ENCODE measurements at regions not wholly inside any gene's neighbourhood (a gene's known extent, or its start where the extent isn't known, plus 50 kb on each side); places are given as distances from the start of the nearest gene placed in this dataset.

DNA sequence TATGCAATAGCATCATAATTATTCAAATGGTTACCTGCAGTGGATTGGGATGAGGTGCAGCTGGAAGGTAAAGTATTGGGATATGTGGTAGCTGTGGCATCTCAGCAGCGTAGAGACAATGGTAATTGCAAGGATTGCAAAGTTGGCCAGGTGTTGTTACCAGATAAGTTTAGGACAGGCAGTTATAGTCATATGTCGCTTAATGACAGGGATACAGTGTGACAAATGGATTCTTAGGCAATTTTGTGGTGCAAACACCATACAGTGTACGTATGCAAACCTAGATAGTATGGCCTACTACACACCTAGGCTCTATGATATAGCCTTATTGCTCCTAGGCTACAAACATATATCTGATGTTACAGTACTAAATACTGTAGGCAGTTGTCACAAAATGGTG lies 163.5 kb upstream of the LYZL2 start:
- DNase-seq: no peak

DNA sequence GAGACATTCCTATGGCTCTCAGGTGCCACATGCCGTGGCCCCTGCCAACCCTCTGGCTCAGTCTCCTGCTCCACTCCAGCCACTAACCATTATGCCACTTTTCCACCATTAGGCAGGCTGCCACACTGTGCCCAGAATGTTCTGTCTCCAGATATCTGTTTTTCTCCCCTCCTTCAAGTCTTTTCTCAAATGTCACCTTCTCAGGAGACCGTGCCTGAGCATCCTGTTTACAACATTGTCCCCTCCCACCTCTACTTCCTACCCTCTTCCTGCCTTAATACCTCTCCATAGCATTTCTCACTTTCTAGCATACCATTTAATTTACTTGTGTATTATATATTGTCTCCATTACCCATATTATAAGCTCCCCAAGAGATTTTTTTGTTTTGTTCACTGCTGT lies 162.5 kb upstream of the LYZL2 start:
- DNase-seq: no peak

DNA sequence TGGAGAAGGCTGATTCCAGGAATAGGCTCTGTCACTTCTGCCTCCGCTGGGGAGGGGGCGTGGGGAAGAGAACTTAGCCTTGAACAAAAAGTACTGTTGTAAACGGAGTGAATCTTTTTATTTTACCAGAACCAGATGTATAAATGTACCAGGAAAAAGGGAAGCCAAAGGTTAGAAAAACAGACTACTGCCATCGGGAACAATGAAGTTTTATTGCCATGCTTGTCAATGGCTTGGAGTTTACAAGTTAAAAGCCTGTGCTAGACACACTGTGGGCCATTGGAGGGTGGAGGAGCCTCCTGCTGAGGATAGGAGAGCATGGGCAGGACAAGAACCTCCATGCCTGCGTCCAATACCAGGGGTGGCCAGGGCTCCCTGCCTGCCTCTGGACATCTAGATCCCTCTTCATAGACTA lies 161.7 kb upstream of the LYZL2 start:
- no peak for DNase-seq

DNA sequence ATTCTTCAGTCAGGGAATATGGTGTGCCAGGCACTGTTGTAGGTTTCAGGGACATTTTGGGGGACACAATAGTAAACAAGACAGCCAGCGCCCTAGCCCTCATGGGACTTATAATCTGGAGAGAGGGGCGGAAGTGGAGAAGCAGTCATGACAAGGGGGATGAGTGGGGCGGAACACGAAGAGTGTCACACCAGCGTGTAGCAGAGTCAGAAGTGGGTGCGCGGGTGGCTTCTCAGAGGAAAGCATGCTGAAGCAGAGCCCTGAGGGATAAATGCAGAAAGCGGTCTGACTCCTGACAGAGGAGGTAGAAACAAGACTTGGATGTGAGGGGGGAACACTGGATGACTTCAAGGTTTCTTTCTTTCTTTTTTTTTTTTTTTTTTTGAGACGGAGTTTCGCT lies 160.3 kb upstream of the LYZL2 start:
- no peak for DNase-seq

DNA sequence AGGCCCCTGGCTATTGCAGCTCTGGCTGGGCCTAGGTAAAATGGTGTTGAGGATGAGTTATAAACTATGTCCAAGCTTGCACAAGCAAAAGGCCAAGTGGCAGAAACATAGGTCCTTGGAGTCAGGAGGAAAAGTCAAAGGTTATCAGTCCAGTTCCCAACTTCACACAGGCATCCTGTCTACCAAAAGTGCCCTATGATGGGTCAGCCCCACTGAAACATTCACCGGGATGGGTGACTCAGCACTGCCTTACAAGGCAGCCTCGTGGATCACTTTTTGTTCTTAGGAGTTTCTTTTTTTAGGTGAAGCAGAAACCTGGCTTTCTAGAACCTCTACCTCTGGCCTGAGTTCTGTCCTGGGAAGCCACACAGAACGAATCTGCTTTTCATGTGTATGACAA lies 158.8 kb upstream of the LYZL2 start:
- no peak for DNase-seq

DNA sequence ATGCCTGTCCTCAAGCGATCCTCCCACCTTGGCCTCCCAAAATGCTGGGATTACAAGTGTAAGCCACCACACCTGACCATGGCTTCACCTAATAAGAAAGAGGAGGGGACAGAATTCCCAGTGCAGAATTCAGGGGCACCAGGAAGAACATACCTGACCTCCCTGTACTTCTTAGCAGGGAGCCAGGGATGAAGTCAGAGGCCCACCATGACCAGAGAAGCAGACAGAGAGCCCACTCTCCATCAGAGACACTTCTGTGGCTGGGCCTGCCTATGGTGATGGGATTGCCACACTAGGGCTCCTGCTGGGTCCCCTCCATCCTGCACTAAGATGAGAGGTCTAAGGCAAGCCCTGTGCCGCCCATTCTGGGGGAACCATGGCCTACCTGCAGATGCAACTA lies 157.4 kb upstream of the LYZL2 start:
- DNase-seq: no peak

DNA sequence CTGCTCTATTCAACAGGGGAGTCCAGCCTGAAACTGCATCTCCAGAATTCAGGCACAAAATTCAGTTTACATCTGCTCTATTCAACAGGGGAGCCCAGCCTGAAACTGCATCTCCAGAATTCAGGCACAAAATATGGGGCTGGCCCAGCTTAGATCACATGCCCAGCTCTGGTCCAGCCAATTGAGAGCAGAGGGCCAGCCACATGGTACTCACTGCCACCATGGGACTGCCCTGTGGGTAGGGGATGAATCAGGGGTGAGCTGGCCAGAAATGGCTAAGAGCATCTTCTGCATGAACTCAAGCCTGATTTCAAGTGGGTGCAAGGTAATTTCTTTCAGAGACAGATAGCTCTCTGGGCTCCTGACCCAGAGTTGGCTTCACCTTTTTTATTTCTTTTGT lies 156.6 kb upstream of the LYZL2 start:
- DNase-seq: no peak

DNA sequence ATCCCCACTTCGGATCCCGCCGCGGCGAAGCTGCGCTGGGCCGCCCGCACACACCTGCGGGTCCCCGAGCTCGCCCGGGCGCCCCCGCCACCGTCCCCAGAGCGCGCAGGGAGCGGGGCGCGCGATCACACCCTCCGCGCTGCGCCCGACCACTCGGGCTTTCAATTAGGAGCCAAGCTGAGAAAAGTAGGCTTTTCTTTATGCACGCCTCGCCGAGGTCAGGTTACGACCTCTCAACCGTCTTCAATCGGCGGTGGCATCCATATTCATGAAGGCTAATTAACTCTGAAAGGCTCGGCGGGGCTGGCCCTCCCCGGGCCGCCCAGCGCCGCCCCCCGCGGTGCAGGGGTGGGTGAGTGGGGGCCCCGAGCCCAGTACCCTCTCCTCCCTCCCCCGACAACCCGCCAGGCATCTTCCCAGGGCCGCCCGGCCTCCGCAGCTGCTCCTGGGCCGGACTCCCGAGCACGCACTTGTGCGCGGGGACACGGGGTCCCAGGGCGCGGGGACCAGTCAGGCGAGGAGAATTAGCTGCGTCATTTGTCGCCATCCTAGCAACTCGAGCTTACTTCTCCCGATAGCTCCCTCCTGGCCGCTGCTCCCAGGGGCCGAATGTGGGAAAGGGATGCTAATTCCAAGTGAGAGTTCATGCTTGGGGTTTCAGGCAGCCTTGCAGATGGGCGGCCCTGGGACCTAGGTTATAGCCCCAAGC lies 155.5 kb upstream of the LYZL2 start:
- peak; percentile 10 for DNase-seq

DNA sequence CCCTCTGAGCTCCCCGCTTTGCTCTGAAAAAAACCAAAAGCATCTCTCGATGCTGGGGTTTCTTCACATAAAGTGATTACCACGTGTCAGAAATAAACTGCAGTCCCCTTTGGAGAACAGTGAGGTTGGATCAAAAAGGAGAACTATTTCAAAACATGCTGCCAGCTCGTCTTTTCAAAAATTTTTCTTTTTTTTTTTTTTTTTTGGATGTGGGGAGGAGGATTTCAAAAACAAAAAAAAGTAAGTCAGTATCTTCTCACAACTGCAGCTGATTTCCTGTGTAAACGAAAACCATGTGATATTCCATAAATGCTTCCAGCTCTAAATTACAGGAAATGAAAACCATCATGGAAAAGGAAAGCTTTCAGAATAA lies 155.0 kb upstream of the LYZL2 start:
- DNase-seq: no peak

DNA sequence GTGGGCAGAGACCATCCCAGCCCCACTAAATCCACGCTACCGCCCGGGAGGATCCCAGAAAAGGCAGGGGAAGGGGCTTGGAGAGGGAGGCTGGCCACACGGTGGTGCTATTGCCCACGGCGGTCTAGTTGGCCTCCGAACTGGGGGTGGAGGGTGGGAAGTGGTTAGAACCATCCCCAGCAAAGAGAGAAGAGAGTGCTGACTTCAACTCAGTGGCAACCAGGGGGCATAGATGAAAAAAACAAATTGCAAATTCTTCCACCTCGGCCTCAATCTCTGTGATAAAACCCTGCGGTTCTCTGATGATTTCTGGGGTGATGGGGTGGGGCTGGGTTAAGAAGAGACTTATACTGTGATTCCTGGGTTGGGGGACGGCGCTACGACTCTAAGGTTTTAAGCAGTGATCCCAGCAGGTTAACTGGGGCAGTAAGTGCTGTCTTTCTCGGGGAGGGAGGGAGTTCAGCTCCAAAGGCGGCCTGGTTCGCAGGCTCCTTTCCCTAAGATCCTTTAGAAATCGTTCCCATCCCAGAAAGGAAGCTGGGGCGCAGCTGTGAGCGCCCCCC lies 154.5 kb upstream of the LYZL2 start:
- peak; percentile 82 for DNase-seq

DNA sequence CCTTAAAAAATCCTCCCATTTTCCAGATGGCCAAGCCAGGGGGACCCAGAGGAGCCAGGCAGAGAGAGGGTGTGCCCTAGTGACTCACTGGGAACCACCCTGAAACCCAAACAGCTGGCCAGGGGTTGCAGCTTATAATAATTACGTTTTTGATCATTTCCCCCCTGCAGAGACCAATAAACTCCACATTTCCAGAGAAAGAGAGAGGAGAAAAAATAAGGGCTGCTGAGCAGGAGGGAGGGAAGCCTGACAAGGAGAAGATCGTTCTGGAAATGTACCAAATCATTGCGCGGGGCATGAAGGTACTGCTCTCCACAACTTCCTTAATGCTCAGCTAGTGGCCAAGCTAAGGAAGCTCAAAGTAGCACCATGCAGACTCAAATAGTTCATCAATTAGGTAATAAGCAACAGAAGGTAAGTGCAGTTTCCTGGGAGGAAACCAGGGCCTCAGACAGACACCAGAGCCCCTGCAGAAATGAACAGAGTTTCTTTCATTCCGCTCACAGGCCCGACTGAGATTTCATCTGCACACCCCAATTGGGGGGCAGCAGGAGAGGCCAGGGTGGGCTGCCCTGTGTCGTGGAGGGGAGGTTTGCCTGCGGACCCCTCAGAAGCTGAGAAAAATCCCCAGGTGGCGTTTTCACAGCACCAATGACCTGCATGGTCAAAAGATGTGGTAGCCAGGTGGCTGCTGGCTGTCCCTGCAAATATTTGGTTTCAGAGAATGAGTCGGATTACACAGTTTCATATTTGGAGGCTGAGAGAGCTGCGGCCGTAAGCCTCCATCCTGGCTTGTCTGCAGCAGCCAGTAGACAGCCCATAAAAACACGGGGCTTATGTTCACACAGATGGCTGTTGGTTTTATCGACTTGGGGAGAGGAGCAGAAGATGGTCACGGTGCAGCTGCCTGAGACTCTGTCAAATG lies 153.2 kb upstream of the LYZL2 start:
- DNase-seq: no peak

DNA sequence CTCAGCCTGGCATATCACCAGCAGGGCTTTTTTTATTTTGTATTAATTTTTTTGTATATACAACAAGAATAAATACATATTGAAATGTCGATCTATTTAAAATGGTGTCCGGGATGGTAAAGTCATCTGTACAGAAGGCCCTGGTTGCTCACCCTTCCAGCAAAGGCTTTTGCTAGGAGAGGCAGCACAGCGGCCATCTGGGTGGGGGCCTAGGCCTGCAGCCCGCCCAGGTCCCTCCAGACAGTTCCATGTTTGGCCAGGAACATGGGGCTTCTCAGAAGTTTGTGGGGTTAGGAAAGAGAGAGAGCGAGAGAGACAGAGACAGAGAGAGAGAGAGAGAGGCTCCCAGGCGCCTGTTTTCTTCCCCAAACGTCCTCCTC lies 152.6 kb upstream of the LYZL2 start:
- no peak for DNase-seq

DNA sequence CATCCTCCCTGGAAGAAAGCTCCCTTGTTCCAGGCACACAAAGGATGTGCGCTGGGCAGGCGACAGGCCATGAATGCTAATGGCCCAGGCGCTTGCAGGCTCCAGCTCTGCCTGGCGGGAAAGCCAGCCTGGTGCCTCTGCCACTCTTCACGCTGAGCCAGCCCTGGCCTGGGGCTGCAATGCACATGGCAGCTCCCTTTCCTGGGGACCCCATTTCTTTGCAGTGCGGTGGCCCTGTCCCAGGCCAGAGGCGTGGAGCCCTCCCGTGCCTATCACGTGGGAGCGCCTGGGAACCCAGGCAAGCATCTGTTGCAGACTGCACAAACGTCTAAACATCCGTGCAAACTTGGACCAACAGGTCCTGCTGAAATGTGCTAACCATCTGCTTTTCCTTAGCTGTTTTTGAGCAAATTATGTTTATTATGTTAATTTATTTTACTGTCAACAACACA lies 152.1 kb upstream of the LYZL2 start:
- DNase-seq: no peak

DNA sequence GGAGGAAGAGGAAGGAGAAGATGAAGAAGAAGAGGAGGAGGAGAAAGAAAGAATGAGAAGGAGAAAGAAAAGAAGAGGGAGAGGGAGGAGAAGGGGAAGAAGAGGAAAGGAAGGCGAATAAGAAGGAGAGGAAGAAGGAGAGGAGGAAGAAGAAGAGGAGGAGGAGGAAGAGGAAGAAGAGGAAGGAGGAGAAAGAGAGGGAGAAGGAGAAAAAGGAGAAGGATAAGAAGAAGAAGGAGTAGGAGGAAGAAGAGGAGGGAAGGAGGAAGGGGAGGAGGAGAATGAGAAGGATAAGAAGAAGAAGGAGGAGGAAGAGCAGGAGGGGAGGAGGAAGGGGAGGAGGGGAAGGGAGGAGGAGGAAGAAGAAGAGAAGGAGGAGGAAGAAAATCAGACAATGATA lies 149.2 kb upstream of the LYZL2 start:
- DNase-seq: no peak

DNA sequence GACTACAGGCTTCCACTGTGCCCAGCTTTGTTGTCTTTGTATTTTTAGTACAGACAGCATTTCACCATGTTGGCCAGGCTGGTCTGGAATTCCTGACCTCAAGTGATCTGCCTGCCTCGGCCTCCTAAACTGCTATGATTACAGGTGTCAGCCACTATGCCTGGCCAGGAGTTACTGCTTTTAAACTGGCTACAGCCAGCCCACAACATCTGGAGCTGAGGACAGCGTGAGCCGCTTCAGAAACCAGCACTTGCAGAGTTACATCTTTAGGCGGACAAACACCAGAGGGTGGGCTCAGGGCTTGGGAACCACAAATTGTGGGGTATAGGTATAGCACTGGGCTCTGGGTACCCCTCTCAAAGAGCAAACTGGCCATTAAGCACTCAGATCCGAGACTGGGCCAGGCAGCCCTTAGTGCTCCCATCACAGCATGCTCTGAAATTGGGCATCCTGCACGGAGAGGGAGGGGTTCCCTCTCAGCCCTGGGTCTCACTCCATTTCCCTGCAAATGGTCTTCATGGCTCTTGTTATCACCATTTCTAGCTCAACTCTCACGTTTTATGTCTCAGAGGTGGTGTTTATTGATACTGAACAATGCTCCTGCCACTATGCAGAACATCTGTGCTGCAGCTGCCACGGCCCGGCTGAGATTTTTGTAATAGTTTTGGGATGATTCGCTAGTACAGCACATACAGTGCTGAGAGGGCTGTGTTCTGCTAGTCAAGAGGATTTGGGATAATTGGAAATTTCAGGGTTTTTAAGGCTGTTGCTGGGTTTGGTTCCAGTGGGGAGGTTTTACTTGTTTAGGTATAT lies 146.4 kb upstream of the LYZL2 start:
- no peak for DNase-seq

DNA sequence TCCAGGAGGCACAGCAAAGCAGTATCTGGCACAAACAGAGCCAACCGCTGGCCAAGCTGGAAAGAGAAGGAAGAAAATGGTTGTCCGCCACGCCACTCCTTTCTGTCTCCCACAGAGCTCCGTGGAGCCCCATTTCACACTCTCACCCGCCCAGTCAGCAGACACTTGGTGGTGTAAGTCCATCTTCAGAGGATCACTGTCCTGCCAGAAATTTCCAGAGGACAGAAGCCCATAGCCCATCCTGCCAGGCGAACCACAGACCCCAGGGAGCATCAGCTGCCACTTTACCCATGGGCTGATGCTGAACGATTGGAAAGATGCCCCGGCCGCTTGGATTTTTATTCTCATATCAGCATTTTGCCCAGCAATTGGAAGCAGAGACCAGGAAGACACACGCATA lies 144.7 kb upstream of the LYZL2 start:
- no peak for DNase-seq

DNA sequence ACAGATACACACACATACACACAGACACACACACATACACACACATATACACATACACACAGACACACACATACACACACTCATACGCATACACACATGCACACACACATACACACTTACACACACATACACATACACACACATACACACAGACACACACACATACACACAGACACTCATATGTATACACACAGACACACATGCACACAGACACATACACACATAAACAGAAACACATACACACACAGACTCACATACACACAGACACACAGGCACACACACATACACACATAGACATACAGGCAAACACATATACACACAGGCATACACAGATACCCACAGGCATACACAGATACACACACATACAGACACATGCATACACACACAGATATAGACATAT lies 143.9 kb upstream of the LYZL2 start:
- no peak for DNase-seq

DNA sequence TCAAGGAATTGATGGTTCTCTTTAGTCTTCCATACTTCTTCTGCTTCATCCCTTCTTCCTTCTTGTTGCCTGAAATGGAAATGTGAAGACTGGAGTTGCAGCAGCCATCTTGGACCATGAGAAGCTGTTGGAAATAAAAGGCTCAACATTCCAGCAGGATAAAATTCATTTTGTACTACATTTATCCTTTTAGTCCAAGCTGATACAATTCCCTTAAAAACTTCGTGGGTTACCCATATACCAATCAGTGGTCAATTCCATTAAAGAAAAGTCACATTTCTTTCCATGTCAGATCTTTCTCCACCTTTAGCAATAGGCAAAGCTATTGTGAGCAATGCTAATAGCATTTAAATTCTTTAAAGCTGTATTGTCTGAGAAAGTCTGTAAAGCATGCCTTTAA lies 141.3 kb upstream of the LYZL2 start:
- DNase-seq: no peak

DNA sequence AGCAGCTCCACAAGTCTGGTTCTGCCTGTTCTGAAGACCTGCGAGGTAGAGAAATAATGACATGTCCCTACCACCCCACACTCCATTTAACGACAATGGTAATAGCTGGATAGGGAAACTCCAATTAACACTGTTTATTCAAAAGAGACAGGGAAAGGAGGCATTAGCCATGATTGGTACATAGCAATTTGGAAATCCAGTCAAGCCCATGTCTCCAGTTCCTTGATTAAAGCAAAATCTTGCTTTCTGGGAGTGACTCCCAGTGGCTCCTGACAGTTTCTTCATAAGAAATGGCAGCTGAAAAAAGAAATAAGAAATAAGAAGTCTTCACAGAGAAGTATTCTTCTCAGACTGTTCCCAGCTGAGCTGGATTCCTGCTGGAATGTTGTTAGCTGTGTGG lies 140.7 kb upstream of the LYZL2 start:
- DNase-seq: no peak

DNA sequence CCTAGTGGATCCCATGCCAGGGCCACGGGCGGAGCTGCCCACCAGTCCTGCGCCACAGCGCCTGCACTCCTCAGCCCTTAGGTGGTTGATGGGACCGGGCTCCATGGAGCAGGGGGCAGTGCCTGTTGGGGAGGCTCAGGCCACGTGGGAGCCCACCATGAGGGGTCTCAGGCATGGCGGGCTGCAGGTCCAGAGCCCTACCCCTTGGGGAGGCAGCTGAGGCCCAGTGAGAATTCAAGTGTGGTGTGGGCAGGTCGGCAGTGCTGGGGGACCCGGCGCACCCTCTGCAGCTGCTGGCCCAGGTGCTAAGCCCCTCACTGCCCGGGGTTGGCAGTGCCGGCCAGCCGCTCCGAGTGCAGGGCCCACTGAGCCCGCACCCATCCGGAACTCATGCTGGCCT lies 139.8 kb upstream of the LYZL2 start:
- no peak for DNase-seq

DNA sequence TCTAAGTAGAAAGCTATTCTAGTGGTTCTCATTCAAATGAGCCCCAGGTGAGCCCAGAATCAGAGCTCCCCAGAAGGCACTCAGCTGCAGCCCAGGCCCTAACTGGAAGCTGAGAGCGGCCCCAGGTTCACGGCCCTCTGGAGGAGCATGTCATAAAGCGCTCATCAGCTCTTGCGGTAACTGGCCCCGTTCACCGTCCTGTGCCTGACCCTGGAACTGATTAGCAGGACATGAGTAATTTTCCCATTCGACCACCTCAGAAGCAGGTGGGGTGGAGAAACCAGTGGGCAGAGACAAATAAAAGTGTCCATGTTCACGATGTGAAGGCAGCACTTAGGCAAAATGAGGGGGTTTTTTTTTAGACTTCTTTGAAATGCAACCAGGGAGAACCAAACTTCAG lies 136.1 kb upstream of the LYZL2 start:
- DNase-seq: no peak

DNA sequence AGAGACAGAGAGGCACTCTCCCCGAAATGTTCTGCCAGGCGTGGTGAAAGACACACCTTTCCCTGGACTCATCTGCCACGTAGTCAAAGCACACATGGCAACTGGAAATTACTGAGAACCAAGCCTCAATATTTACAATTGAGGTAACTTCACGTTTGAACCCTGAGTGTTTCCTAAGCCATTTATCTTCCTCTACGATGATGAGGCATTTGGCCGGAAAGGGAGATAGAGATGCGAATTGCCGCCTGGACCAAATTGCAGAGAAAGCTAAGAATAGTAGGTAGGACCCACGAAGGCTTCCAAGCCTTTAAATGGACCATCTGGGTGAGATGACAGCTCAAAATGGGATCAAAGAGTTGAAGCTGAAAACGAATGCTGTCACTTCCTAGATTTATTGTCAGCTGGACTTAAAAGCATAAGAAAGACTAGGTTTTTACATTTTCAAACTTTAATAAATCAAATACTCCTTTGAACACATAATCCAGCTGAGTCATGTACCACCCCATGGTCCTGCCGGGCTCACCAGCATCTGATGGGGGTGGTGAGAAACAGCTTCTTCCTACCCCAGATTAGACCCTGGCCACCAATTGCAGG lies 135.6 kb upstream of the LYZL2 start:
- DNase-seq: no peak

DNA sequence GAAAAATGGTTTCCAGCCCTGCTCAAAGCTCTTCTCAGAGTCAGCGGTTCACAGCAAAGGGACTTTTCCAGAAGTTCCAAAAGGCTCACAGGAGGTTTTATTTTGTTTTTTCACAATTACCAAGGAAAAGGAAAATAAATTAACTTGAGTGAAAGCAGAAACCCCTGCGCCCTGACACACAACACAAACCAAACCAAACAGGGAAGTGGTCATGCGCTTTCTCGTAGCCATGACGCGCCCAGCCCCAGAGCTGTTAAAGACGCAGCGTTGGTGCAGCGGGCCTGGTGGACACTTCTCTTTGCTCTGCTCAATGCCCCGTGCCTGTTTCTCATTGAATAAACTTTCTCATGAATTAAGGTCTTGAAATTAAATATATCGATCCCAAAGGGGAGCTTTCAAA lies 134.4 kb upstream of the LYZL2 start:
- no peak for DNase-seq

Data from stimulated activated CD4-positive, alpha-beta T cell treated with anti-CD3 and anti-CD28 coated beads, Interleukin-12 subunit alpha, Interleukin-12 subunit beta, amount 100 ng/mL, for 4 hours (primary cell).